ENCODE measurements at regions not wholly inside any gene's neighbourhood (a gene's known extent, or its start where the extent isn't known, plus 50 kb on each side); places are given as distances from the start of the nearest gene placed in this dataset.

- no peak overlapping the region for H4K5ac ChIP-seq (ENCODE audit: low read depth, low read length)
- in situ Hi-C loops (cut with MboI; ENCODE audit: low sequenced_read_pairs) = no loop called here
- no peak overlapping the region for H4K8ac ChIP-seq (ENCODE audit: low read depth in 2 of 2, low read length in 2 of 2)
- H3K4me1 ChIP-seq (ENCODE audit: control insufficient read depth, insufficient read depth, low read length) = no peaks in the 10 kb centered on the region
- intact Hi-C loops (cut with micrococcal nuclease) = no loop called here
- H3K9ac ChIP-seq (ENCODE audit: low read depth, low read length) = no peak overlapping the region
- H3K14ac ChIP-seq (replicated peaks; ENCODE audit: low read depth, low read length) = no peak overlapping the region
- H3K27me3 ChIP-seq (ENCODE audit: control insufficient read depth, insufficient read depth, low read length) = no peaks in the 10 kb centered on the region
- H2BK20ac ChIP-seq (ENCODE audit: low read depth, low read length) = no peak overlapping the region
- ChIA-PET POLR2A (ENCODE audit: unreplicated experiment) (no interaction called here), CTCF (no interaction called here)
- ATAC-seq (ENCODE audit: low read depth) (no peak), DNase-seq (peak; percentile 1)
- H2BK5ac ChIP-seq (ENCODE audit: low read depth, low read length, poor library complexity, severe bottlenecking) = no peak overlapping the region
- H3K18ac ChIP-seq (ENCODE audit: low read depth, low read length) = no peak overlapping the region
- H2AK9ac ChIP-seq (replicated peaks; ENCODE audit: low read depth, low read length, poor library complexity) = no peak overlapping the region
- no peak overlapping the region for H3K4me2 ChIP-seq (ENCODE audit: low read depth, low read length)
- no peak overlapping the region for H3K4ac ChIP-seq (ENCODE audit: low read depth, low read length)
- H3K9me3 ChIP-seq (ENCODE audit: control insufficient read depth, insufficient read depth, low read length) = no peaks in the 10 kb centered on the region; the same call in 1 of the 2 replicates
- 44% methylated on average over 1 of the region's 3 CpGs; no CpG with 5 or more reads in 1 of the 2 experiments for WGBS, 2 experiments (ENCODE audit: extremely low coverage in 2 of 2, insufficient read length in 1 of 2)
- H3K9me1 ChIP-seq (ENCODE audit: insufficient read depth, low read length) = no peaks in the 10 kb centered on the region
- no peak overlapping the region for H3K4me3 ChIP-seq (ENCODE audit: insufficient read depth, low read depth, low read length)
- no peak overlapping the region for H2AFZ ChIP-seq (replicated peaks; ENCODE audit: low read length, poor library complexity)
- H2BK120ac ChIP-seq (ENCODE audit: low read depth, low read length) = no peak overlapping the region
- no TSS peak for BruUV-seq (replicated peaks)
- H3K36me3 ChIP-seq (ENCODE audit: control insufficient read depth, insufficient read depth, low read length) = no peaks in the 10 kb centered on the region
- H4K91ac ChIP-seq (ENCODE audit: insufficient read depth, low read depth, low read length) = no peak overlapping the region
- no peaks in the 10 kb centered on the region for H4K20me1 ChIP-seq (ENCODE audit: insufficient read depth, low read length)
- dilution Hi-C loops (cut with HindIII; ENCODE audit: low sequenced_read_pairs, unreplicated experiment) = no loop called here
- no peak overlapping the region for H2BK15ac ChIP-seq (ENCODE audit: low read depth, low read length)
- TF ChIP-seq RFX5 (IDR thresholded peaks at IDR 0.05; ENCODE audit: low read depth, low read length) = no peak
- H3K23ac ChIP-seq (ENCODE audit: low read depth, low read length) = no peak overlapping the region
- no peak overlapping the region for H2AK5ac ChIP-seq (ENCODE audit: low read depth, low read length)
- H3K56ac ChIP-seq (ENCODE audit: extremely low read depth, insufficient read depth, low read length) = no peak overlapping the region
- H3K27ac ChIP-seq (ENCODE audit: insufficient read depth, low read length) = no peak overlapping the region
- no peaks in the 10 kb centered on the region for H3K79me1 ChIP-seq (ENCODE audit: low read depth in 1 of 2, low read length in 2 of 2)
Measured at GRCh38 chr13:62113179-62113578, 697.5 kb upstream of the PCDH20 start.
